Brain microvascular endothelial cell (primary cell): ENCODE measurements at regions not wholly inside any gene's neighbourhood (a gene's known extent, or its start where the extent isn't known, plus 50 kb on each side); places are given as distances from the start of the nearest gene placed in this dataset.

Experiments used
- DNase-seq: peaks from one replicate; pipeline ENCODE4 v3.0.0-alpha.2; 2020
- H3K27ac ChIP-seq: fragments of 250-450 bp; sonication (Bioruptor Pico); 2 replicates; pipeline ENCODE4 v1.5.1; 2020; ENCODE audit warnings: mild to moderate bottlenecking, moderate library complexity
- H3K27me3 ChIP-seq: fragments of 250-450 bp; sonication (Bioruptor Pico); replicated peaks from 2 replicates; pipeline ENCODE4 v1.5.1; 2020; ENCODE audit warnings: mild to moderate bottlenecking
- H3K36me3 ChIP-seq: fragments of 250-450 bp; sonication (Bioruptor Pico); replicated peaks from 2 replicates; pipeline ENCODE4 v1.5.1; 2020; ENCODE audit warnings: mild to moderate bottlenecking
- H3K4me3 ChIP-seq: 2 replicates; pipeline ENCODE4 v1.5.1; 2011; ENCODE audit warnings: low read depth, mild to moderate bottlenecking, control low read depth, low read length, moderate library complexity
- in situ Hi-C: cut with HindIII; loops from 2 replicates; pipeline ENCODE4 v1.10.0; 2017; ENCODE audit warnings: low sequenced_read_pairs, low pct_ligation_motif_present
- TF ChIP-seq, protein P1 (sequence below): IDR thresholded peaks from 2 replicates; pipeline ENCODE4 v1.5.1; 2011; ENCODE audit warnings: low read depth, mild to moderate bottlenecking, moderate library complexity, low read length, control low read depth, inconsistent platforms; ENCODE audit errors: missing control alignments

DNA sequence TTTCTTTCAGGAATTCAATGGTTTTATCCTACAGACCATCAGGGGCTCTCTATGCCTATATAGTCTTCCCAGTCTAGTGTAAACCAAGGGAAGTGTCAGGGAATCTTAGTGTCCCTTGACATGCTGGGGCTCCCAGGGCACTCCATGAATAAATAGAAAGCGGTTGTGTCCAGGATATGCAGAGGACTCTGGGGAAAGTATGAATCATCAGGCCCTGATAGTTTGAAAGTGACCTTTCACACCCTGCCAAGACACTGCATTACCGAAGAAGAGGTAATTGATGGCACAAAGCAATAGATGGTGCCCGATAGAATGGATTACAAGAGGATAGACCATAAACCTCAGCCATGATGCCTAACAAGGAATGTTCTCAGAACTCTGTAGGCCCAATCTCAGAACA lies 163.3 kb upstream of the DAPK1 start:
- in situ Hi-C loops: loop anchor here (25.0 kb wide), 1 partner anchor 328 kb away; no protein-coding TSS in a partner anchor
- TF ChIP-seq, protein P1, sequence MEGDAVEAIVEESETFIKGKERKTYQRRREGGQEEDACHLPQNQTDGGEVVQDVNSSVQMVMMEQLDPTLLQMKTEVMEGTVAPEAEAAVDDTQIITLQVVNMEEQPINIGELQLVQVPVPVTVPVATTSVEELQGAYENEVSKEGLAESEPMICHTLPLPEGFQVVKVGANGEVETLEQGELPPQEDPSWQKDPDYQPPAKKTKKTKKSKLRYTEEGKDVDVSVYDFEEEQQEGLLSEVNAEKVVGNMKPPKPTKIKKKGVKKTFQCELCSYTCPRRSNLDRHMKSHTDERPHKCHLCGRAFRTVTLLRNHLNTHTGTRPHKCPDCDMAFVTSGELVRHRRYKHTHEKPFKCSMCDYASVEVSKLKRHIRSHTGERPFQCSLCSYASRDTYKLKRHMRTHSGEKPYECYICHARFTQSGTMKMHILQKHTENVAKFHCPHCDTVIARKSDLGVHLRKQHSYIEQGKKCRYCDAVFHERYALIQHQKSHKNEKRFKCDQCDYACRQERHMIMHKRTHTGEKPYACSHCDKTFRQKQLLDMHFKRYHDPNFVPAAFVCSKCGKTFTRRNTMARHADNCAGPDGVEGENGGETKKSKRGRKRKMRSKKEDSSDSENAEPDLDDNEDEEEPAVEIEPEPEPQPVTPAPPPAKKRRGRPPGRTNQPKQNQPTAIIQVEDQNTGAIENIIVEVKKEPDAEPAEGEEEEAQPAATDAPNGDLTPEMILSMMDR: no peak
- Histone ChIP-seq H3K27ac (no peak overlapping the region), H3K27me3 (no peaks in the 10 kb centered on the region), H3K36me3 (no peaks in the 10 kb centered on the region), H3K4me3 (no peak overlapping the region)
- DNase-seq: no peak

DNA sequence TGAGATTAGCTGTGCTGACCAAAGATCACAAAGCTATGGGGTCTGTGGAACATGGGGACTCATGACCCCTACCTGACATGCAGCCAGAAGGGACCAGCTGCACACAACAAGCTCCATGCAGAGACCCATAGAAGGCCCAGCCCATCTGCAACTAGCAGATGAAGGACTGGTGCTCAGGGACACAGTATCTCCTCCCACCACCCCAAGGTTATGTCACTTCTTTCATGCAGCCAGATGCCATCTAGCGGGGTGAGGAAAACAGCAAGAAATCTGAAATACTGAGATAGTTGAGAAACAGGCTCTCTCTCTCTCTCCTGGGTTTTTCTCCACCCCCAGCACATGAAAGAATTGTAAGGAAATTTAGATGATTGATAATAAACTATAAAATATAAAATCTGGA lies 161.3 kb upstream of the DAPK1 start:
- in situ Hi-C loops: loop anchor here (25.0 kb wide), 1 partner anchor 326 kb away; no protein-coding TSS in a partner anchor
- TF ChIP-seq, protein P1: peak; percentile 44
- Histone ChIP-seq H3K27ac (no peak overlapping the region), H3K4me3 (no peak overlapping the region), H3K36me3 (no peaks in the 10 kb centered on the region), H3K27me3 (no peaks in the 10 kb centered on the region)
- DNase-seq: no peak

DNA sequence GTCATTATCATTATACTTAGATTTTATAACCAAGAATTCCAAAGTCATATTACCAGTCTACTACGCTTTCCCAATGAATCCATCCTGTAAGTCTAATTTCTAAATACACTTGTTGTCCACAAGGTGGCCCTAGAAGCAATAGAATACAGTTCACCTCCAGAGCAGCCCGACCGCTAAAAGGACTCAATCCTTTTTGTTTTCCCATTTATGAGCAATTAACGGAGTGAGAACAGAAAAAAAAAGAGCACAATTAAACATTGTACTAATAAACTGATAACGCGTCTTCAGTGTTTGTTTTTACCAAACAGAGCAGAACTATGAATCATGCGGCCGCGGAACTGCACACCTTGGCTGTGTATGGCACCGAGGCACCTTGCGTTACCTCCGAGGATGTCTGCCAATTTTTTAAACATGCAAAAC lies 160.7 kb upstream of the DAPK1 start:
- no peaks in the 10 kb centered on the region for H3K27me3 ChIP-seq
- in situ Hi-C loops: loop anchor here (25.0 kb wide), 1 partner anchor 325 kb away; no protein-coding TSS in a partner anchor

DNA sequence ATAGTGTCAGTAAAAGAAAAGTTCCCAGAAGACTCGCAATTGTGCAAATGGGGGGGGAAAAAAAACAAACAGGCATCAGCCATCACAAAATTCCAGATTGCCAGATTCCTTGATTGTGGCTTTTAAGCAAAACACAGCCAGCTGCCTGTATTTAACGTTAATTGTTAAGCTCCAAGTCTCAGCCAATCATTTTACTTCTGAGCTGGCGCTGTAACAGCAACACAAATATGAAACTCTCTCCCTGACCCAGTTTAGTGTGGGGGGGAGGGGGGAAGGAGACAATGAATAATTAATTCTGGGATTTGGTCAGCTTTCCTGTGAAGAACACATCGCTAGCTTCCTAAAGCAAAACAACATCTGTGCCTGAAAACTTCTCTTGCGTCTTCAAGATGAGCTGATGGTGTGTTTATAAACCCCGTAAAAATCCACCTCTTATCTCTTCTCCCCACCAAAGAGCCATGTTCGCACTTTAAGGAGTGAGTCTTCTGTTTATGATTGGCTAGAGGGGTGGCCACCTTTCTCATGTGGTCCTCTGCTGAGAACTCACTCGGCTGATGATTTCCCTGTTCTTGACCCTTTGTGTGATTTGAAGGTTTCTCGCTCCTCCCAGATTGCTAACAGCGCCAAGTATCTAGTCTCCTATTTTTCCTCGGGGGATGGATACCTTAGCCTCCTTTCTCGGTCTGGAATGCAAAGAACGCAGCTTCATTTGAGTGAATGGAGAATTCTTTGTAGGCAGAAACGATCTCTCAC lies 160.2 kb upstream of the DAPK1 start:
- Histone ChIP-seq H3K27ac (no peak overlapping the region), H3K36me3 (no peaks in the 10 kb centered on the region), H3K27me3 (no peaks in the 10 kb centered on the region), H3K4me3 (peak overlapping the region; percentile 35)
- TF ChIP-seq, protein P1: no peak
- in situ Hi-C loops: loop anchor here (25.0 kb wide), 1 partner anchor 325 kb away; no protein-coding TSS in a partner anchor
- DNase-seq: peak; percentile 11

More for the DNA sequence above, 160.7 kb upstream of the DAPK1 start:
- H3K36me3 ChIP-seq: no peaks in the 10 kb centered on the region
- DNase-seq: peak; percentile 42
- no peak overlapping the region for H3K27ac ChIP-seq
- peak overlapping the region; percentile 35 for H3K4me3 ChIP-seq
- TF ChIP-seq, protein P1: peak; percentile 65

DNA sequence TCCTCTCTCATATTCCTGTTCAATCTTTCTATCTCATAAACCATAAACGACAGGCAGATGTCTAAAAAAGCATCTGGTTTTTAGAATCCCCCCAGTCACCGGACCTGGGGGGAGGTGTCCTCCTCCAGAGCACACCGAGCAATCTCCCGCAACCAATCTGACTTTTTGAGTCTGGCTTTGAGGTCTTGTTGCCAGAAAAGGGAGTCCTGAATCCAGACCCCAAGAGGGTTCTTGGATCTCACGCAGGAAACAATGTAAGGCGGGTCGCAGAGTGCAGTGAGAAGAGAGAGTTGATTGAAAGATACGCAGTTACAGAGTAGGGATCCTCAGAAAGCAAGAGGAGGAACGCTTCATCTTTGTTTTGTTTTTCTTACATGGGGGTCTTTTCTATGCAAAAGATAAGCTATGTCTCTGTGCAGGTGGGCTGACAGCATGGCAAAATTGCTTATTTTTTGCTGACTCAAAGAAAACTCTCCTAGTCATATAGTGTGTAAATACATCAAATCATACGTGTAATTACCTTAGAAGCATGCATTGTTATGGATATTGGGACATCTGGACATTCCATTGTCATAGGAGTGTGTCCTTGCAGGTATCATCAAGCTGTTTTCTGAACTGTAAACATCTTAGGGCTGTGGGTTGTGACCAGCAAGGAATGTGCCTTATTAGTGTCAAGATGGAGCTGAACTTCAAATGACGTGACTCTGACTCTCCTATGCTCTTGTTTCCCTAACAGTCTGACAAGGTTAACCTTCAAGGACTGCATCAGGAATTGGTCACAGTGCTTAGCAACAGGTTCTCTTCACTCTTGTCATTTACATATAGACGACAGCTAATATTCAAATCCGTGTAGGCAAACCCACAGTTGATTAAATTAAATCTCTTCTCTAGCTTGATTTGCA lies 159.3 kb upstream of the DAPK1 start:
- no peaks in the 10 kb centered on the region for H3K27me3 ChIP-seq
- no peaks in the 10 kb centered on the region for H3K36me3 ChIP-seq
- no peak for DNase-seq
- in situ Hi-C loops: loop anchor here (25.0 kb wide), 1 partner anchor 324 kb away; no protein-coding TSS in a partner anchor
- TF ChIP-seq, protein P1: no peak
- H3K27ac ChIP-seq: no peak overlapping the region
- no peak overlapping the region for H3K4me3 ChIP-seq
